NCI-H748 treated with DMSO at 0.1 percent for 48 hours (cell line): ENCODE measurements at regions not wholly inside any gene's neighbourhood (a gene's known extent, or its start where the extent isn't known, plus 50 kb on each side); places are given as distances from the start of the nearest gene placed in this dataset.

Experiments used
- DNase-seq: peaks from one replicate; lab custom pipeline; 2025; lab: John Stamatoyannopoulos, UW

DNA sequence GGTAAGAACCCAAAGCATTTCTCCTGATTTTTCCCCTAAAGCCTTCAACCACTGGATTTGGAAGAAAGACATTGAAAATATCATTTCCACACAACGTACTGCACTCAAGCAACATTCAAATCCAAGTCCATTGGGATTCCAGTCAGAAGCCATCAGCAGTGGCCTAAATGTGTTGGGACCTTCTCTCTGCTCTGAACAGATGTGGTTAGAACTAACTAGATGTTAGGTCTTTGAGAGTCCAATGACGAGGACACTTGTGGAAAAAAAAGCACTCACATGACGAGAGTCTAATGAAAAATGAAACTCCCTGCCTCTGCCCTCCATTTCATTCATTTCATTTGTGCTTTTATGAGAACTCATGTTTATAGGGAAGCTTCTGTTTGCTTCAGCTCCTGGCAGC lies 382.3 kb downstream of the SIPA1L2 start:
- DNase-seq: no peak

DNA sequence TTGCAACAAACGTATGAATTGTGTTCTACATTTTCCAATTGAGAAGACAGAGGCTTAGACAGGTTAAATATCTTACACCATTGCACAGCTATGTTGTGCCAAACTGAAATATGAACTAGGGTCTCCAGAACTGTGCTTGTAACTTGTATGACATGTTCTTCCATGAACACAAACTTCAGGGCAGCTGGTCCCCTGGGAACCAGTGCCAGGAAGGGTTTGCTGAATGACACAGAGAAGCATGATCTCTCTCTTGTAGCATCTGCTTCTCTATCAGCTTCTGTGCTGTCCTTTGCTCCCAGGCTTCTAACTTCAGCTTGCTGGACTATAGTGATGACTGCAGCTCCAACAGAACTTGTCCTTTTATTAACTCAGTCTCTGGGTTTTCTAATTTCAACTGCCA lies 385.5 kb downstream of the SIPA1L2 start:
- DNase-seq: no peak

DNA sequence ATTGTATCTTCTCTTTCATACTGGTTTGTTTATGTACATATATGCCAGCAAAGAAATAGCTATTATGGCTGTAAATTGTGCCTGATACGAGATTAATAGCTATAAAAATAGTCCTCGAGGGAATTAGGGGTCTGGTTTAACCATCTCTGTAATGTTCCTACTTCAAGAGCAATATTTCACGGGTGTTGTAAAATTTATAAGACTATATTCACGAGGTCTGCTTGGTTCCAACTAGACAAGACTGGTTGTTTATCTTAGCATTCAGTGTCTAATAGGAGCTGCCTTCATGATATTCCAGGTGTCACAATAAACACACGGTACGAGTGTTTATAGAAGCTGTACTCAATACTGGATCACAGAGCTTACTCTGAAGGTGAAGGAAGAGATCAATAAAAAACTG lies 389.9 kb downstream of the SIPA1L2 start:
- DNase-seq: peak; percentile 66

DNA sequence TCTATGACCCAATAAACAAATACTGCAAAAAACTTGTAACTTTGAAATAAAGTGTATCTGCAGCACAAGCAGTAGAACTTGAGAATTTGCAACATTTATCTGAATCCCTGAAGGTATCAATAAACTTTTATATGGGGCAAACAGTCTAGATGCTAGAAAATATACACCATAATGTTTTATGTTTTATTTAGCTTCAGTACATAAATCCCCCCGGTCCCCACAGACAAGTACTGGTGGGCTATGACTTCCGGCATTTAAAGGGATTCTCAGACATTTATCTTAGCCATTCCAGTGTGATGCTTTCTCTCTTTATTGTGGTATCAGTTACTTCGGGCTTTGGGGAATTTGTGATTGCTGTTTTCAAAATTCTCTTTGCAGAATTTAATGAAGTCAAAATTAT lies 390.4 kb downstream of the SIPA1L2 start:
- DNase-seq: no peak

DNA sequence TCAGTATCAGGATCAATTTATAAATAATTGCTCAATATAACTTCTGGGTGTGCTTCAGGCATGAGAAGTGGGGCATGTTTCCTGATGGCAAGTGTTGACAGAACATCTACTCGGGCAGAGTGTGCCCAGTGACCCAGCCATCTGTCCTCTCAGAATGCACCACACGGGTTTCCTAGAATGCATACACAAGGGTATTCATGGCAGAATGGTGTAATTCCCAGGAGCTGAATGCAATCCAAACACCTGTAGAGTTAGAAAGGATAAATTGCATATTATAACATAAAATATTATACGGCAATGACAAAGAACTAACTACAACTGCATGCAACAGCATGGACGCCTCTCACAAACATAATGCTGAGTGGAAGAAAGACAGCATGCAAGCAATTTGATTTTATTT lies 391.9 kb downstream of the SIPA1L2 start:
- no peak for DNase-seq

DNA sequence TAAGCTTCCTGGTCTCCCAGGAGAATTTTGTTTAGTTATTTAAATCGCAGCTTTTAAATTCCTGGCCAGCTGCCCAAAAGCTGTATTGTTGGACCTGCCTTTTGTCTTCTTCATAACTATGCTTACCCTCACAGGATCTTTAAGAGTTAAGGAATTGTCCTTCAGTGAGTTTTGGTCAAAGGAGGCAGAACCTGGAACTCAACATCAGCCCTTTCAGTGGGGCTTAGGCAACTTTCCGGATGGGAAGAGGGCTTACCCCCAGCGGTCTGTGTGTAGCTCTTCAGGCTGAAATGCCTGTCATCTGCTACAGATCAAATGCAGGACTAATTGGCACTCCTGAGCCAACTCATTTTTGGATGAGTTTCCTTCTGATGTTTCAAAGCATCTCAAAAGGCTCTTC lies 402.6 kb downstream of the SIPA1L2 start:
- DNase-seq: no peak

DNA sequence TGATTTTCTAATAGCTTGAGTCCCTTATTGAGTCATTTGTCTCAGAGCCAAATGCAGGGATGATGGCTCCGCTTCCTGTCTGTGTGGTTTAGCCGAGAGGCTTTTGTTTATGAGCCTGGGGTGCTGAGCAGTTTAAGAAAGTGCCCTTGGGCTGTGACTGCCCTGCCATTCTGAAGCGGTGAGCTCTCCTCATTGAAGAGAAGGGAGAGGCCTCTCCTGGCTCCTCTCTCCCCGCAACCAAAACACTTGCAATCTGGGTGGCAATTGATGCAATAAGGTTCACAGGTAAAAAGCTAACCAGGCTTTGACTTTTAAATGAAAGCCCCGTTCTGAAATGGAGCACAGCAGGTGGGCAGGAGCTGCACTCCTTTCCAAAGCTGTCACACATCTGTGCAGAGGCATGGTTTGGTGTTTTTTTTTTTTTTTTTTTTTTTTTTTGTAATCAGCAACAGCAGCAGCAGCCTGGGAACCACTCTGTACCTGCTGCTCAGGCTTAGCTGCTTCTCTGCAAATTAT lies 403.7 kb downstream of the SIPA1L2 start:
- DNase-seq: no peak

DNA sequence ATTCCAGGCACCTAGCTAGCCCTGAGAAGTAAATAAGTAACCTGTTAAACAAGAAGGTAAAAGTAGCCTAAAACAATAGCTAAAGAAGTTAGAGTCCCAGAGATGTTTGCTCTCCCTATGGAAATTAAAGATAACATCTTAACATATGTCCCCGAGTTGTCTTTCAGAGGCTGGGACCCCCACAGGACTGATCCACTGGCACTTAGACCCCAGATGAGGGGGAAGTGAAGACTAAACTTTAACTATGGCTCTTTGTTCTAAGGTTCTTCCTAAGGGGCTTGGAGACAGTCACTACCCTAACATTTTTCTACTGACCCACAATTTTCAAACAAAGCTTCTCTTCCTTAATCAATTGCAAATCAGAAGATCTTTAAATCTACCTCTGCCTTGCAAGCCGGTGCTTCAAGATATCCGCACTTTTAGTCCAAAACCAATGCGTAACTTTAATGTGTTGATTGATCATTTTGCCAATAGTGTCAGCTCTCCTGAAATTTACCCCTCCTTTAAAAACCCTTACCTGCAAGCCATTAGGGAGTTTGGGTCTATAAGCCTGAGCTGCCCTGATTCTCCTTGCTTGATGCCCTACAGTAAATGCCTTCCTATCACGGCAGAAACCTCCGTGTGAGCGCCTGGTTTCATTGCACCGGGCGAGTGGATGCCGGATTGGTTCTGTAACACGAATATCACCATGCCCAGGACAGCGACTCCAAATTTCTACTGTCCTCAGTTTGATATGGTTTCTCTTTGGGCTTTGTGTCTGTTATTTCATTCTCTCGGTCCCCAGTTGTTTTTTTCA lies 404.4 kb downstream of the SIPA1L2 start:
- no peak for DNase-seq

DNA sequence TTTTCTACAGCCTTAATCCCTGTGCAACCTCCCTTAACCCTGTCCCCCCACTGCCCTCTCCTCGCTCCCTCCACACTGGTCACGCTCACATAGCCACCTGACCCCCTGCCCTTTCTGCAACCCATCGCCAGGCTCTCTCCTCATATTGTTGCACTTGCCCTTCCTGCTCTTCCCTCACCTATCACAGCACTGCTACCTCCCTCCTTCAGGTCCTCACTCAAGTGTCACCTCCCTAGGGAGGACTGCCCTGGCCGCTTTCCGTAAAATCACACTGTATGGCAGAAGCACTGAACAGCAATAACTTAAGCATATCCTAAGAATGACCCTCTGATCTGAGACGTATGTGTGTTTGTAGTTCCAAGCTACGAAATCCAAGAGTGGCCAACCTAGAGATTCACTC lies 406.0 kb downstream of the SIPA1L2 start:
- DNase-seq: no peak

DNA sequence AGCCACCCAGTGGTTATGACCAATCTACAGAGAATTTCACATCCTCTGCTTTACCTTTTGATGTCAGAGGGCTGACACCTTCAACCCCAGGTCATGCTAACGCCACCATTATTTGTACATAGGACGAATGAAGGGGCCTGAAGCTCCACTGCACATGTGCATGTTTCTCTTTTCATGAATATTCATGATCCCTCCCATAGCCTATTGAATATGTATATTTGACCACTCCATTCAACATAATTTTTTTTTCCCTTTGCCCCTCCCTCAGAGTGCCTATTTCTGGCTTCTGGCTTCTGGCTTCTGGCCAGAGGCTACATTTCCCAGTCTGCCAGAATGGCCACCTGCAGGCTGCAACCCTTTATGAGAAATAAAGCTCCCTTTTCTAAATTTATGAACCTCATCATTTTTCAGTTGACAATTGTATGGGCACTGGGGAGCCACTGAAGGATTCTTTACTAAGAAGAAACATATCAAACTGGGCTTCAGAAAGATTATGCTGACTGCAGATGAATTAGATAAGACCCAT lies 406.7 kb downstream of the SIPA1L2 start:
- no peak for DNase-seq

DNA sequence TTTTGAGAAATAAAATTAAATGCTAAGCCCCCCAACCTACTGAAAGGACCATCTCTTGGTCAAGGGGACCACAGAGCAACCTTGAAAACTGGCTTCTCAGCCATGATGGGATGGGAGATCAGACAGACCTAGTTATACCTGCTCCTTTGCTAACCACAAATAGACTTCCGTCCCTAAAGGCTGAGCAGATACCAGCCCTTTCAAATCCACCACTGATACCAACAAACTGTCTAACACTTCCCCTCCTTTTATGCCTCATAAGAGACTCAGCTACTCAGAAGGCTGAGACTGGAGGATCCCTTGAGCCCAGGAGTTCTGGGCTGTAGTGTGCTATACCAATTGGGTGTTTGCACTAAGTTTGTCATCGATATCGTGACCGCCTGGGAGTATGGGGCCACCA lies 407.3 kb downstream of the SIPA1L2 start:
- DNase-seq: no peak

DNA sequence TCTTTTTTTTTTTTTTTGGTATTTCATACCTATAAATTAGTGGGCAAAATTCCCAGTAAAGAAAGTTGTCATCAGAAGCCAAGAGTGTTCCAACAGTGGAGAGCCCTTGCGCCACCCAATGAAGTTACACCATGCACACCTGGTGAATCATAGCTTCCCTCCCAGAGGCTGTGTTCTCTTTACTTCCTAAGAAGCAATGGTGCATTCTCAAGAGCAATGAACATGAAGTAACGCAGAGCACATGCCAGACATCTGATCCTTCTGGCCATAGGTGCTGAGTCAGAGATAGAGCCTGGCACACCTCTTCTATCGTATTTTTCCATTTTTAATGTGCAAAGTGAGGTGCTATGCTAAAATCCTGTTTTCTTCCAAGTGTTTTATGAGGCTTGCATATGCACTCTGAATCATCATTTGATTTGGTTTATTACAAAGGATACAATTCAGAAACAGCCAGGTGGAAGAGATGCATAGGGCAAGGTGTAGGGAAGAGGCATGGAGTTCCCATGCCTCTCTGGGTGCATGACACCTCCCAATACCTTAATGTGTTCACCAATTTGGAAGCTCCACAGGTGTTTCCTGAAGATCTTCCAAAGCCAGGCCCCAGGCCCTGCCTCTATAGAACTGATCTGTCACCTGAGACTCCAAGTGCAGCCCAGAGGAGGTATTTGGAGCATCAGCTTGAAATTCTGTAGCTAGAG lies 408.0 kb downstream of the SIPA1L2 start:
- DNase-seq: no peak

DNA sequence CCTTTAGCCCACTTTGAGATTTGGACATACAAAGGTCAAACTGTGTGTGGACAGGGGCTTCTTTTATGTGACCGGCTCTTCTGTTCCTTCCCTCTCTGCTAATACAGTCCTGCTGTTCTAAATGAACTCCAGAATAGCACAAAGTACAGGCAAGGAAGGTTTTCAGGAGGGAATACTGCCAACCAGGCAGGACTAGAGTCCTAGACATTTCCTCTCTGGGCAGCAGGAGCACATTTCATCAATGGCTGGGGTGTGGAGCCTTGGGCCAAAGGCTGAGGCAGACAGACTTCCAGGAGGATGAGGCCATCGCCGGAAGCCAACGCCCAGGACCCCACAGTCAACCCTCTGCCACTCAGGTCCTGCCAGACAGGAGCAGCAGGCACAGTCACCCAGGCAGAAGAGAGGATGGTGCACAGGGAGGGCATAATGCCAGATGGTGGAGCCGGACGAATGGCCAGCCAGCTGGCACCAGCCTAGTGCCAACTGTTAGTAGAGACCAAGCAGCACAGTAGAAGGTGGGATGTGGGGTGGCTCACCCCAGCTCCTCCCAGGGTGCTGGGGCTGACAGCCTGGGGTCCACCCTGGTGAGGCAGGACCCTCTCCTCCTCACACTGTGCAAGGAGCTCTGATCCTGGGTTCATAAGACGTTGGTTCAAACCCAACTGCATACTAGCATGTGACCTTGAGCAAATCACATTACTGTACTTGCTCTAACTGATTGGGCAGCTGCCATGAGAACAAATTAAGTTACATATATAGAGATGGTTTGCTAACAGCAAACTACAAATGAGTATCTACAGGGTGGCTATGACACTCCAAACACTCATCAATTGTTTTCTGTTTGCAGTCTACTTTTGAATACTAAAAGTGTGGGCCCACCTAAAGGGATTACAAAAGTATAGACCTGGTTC lies 410.7 kb downstream of the SIPA1L2 start:
- no peak for DNase-seq

DNA sequence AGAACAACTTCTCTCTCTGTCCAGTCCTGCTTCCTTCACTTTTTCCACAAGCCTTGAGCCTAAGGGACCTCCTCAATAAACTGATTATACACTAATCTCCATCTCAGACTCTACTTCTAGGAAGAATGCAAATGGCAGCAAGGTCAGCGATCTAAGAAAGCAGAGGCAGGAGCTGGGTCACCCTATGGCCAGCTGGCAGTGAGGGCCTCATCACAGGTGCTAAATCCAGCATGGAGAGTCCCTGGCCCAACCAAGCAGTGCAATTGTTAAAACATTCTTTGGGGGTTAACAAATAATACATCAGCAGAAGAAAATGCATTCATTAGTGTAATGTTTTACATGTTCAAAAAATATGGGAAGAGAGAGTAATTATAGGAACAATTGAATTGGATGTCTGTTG lies 416.0 kb downstream of the SIPA1L2 start:
- DNase-seq: no peak

DNA sequence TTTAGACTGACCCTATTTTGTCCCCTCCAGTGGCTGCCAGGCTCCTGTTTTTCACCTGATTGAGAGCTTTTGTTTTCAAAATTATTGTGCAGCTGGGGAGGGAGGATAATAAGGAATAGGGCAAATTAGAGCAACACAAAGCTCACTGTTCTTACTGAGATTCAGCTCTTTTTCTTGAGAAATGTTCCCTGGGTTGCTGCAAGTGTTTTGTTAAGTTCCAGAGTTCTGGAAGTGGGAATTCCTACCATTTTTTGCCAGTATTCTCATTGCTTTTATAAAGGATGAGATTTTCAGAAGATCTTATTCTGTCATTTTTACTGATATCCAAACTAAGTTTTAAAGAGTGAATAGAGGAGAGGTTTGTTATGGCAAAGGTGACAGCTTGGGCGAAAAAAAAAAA lies 417.7 kb downstream of the SIPA1L2 start:
- no peak for DNase-seq

DNA sequence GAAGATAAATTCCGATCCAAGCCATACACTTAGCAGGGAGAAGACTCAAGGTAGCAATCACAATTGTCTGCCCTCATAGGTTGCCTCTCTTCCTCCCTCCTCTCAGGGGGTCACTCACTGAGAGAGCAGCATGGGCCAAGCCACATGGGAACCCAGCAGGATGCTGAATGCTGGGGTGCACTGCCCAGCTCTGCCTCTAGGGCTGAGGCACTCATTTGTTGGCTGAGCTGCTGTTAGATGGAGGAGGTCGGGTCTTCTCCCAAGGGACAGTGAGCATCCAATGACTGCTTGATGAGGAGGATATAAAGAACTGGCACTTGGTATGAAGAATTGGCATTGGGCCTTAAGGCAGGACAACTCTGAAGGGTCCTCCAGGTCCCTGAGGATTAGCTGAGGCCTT lies 418.8 kb downstream of the SIPA1L2 start:
- no peak for DNase-seq

DNA sequence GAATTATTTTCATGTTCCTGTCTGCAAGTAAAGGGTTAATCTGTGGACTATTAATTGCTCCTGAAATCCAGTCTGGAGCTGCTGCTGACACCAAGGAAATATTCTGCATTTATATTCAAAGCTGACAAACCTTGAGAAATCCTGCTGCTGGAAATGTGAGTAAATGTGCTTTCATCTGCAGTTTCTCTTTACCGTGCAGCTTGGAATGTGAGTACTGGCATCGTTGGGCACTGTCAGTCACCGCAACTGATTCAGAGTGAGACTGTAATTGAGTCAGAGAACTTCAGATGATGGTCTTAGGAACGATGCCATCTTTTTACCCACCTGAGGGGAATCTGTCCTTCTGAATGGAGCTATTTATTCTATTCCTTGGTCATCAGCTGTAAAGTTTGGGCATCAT lies 420.6 kb downstream of the SIPA1L2 start:
- DNase-seq: no peak

DNA sequence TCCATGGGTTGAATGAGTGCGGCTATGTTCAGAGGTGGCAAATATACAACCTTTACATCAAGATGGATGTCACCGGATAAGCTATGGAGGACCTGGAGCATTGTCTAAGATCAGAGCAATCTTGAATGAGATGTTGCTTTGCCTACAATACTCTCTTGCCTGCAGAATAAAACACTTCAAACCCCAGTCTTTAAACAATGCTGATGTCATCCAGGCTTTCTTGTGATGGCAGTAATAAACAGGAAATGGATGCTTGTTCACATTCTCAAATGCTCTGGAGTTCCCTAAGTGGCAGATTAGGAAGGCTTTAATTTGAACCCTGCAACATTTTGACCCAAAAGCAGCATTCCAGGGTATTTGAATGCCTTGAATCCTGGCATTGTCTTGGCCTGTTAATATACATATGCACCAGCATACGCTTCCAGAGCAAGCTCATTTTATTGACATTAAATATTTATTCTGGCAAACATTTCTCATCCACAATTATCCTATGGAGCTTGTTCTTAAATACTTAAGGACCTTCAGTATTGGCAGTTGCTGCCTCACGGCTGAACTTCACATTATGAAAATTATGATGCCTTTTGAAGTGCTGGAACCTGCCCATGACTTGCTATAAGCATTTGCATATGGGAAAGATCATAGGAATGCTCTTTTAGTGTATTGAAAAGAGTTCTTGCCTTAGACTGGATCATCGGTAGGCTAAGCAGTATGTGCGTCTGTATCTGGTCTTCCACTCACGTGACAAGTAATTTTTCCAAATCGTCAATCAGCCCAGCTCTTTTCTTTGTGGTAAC lies 422.7 kb downstream of the SIPA1L2 start:
- no peak for DNase-seq

DNA sequence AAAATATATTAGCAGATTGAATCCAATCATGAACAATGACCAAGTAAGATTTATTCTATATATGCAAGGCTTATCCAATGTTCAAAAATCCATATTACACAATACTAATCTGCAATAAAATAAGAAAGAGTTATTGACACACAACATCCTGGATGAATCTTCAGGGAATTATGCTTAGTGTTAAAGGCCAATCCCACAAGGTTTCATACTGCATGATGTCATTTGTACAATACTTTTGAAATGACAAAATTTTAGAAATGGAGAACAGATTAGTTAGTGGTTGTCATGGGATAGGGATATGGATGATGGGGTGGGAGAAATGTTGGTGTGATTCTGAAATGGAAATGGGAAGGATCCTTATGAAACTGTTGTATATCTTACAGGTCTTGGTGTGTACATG lies 425.7 kb downstream of the SIPA1L2 start:
- DNase-seq: no peak

DNA sequence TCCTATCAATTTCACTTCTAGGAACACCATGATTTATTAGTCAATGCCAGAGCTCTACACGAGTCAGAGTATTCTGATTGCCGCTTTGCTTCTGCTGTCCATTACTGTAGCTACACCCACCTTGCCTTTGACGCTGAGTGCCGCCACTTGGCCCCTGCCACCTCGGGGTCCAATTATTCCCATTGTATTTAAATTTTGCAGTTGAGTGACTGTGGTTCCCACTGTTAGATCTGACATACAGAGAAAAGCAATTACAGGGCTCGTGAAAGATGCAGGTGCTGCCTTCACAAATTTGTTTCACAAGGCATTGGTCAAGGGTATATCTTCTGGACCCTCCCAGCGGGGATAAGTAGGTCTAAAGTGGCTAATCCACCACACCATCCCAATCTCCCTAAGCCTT lies 428.9 kb downstream of the SIPA1L2 start:
- DNase-seq: no peak

DNA sequence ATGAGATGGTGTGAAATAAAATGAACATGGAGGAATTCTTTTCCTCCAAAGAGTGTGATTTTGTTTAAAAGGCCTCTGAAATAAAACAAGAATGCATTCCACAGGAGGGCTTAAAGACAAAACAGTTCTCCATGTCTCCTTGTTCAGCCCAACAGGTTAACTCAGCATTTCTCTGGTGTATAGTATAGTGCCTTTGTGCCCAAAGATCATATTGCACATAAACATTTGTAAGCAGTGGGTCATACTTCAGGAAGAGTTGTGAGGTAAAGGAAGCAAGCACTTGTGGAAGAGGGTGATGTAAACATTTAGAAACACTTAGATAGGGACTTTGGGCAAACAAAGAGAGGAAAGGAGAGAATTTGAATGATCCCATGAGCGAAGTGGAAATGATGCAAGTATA lies 433.9 kb downstream of the SIPA1L2 start:
- DNase-seq: no peak
